SW480 (cell line): ENCODE measurements at regions not wholly inside any gene's neighbourhood (a gene's known extent, or its start where the extent isn't known, plus 50 kb on each side); places are given as distances from the start of the nearest gene placed in this dataset.
"Not testable (repeated sequence)": the region's sequence is repeated elsewhere in the genome, so short reads cannot be mapped to it uniquely, and the experiment has no call there.

Experiments used
- DNase-seq: peaks from one replicate; pipeline ENCODE4 v3.0.0-alpha.2; 2016; ENCODE audit warnings: low spot score

DNA sequence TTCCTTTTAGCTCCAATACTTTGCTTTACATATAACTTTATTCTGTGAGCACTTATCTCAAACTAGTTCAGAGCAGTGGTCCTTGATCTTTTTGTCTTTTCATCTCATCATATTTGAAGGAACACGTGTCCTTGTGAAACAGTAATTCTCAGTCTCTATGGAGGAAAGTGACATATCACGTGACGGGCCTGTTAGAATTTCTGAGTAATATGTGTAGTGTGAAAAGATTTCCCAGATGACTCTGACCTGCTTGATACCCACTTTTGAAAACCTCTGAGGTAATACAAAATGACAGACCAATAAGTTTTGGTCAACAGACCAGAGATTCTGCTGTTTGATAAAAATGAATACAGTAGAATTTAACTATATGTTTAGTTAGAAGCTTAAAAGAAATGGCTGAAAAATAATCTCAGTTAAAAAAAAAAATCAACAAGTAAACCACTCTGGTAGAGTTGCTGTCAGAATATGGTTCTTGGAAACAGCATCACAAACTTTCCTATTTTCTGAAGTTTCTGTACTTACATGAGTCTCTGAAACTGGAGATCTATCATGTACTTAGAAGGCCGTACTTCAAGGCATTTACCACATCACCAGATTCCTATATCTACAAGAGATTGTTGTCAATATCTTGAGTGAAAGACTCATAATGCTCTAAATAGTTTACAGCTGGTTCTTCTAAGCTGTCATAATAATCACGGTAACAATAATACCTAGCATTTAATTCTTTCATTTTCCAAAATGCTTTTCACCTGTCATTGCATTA is 590.2 kb upstream of the TBL1XR1 start:
- no peak for DNase-seq

DNA sequence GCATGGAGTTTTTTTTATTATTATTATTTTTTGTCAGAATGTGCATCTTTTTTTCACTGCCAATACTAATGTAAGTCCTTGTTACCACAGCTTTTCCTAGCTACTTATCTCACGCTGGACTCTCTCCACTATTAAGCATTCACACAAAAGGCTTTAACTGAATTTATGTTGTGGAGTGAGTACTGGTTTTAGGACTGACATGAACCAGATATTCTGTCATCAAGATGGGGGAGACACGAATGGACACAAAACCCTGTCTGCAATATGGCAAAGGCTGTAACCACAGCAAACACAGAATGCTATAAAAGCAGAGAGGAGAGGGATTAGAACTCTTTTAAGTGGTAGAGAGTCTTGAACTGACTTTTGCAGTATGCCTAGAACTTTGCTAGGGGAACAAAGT is 592.2 kb upstream of the TBL1XR1 start:
- DNase-seq = no peak

DNA sequence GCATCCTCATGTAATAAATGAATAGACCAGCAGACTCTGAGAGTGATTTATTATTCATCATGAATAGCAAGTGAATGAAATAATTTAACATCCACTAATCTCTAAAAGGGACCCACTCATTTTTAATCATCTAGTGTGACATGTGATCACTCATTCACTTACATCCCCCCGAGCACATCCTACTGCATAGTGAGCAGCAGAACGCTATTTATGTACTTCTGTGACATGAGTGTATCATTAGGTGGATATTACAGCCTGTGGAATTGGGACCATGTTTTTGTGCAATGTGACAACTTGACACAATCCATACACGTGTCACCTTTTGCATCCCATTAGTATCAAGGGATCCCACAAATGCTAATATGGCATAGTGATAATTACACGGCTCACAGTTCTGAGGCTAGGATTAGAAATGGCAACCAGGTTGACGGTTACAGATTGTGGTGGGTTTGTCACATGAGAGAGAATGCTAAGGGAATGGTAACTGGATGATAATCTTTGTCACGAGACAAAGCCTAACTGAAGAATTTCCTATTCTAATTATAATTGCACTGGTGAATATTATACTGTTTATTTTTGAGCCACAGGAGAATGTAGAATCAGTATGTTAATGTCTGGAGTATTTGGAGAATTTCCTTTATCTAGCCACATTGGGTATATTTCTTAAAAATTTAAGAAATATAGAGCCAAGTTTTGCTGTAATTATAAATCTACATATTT is 595.2 kb upstream of the TBL1XR1 start:
- no peak for DNase-seq

DNA sequence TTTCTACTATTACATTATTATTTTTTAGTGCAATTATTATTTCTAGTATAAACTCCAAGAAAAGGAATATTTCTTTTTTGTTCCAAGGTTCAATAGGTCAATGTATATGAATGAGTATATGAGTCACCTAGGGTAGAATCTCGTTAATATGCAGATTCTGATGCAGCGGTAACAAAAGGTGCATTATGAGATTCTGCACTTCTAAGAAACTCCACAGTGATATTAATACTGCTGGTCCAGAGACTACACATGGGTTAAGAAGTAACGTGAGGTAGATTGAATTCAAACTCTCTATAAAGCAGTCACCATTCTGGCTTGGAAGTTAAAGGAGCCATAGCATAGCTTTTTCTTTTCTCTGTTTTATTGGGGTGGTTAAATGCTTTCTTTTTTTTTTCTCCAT is 596.2 kb upstream of the TBL1XR1 start:
- peak; percentile 43 for DNase-seq

DNA sequence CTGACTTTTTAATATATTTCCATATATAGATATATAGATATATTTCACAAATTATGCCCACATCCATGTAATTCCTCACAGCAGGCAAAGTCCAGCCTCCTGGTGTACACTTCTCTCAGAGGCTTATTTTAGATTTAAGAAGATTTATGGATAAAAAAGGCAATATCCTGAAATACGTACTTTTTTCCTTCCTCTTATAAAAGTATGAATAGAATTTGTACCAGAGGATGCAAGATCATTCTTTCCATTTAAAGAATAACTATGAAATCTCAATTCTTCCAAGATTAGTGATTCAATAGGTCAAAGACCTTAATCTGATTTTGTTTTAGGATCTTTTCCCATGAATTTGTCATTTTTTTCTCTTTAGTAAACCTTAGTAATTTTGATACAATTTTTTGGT is 597.9 kb upstream of the TBL1XR1 start:
- DNase-seq = no peak

DNA sequence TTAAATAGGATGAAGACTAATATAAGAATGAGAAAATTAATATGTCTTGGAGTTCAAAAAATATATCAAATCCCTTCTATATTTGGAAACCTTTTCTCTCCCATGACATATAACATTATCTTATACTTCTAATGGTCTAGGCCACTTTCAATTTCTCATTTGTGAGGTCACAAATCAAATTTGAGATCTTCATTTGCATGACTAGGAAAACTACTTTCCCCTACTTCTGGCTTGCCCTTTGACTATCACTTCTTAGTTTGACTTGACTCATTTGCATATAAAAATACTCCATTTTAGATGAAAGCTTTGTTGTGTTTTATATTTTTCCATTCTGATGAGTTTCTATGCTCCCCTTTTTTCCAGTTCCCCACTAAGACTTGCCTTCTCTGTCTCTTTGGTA is 598.6 kb upstream of the TBL1XR1 start:
- DNase-seq = no peak

DNA sequence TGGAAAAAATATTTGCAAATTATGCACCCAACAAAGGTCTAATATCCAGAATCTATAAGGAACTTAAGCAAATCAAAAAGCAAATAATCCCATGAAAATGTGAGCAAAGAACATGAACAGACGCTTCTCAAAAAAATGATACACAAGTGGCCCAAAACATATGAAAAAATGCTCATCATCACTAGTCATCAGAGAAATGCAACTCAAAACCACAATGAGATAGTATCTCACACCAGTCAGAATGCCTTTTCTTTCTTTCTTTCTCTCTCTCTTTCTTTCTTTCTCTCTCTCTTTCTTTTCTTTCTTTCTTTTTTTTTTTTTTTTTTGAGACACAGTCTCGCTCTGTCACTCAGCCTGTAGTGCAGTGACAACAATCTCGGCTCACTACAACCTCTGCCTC is 602.9 kb upstream of the TBL1XR1 start:
- not testable (repeated sequence) for DNase-seq

DNA sequence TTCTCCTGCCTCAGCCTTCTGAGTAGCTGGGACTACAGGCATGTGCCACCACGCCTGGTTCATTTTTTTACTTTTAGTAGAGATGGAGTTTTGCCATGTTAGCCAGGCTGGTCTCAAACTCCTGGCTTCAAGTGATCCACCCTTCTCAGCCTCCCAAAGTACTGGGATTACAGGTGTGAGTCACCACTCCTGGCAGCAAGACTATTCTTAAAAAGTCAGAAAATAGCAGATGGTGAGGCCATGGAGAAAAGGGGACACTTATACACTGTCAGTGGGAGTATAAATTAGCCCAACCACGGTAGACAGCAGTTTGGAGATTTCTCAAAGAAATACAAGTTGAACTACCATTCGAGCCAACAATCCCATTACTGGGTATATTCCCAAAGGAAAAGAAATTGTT is 603.3 kb upstream of the TBL1XR1 start:
- no peak for DNase-seq

DNA sequence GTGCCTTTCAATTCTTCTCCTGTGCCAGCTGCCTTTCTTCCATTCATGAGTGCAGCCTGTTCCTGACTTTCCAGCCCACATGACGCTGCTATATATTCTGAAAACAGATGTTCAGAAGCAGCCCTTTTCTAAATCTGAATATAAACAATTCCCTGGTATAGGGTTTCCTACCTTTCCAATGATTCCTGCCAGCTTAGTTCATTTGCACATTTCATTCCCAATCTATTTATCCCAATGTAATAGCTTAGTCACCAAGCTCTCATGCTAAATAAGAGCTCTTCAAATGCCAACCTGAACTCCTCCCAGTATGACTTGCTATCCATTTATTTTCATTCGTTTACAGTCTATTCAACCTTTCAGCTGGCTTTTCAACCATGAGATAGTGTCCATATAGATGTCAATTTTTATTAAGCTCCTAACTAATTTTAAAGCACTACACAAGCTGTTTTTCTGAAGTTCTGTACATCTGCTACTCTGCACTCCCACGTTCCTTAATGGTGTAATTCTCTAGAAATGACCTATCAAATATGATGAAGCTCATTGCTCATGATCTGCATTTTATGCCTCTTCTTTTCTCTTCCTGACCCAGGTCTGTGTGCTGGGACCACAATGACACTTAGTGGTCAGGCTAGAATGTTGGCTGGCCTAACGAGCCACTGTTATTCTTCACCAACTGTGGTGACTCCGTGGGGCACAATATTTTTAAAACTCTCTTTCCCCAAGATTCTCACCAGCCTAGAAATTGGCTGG is 605.0 kb upstream of the TBL1XR1 start:
- DNase-seq = no peak

DNA sequence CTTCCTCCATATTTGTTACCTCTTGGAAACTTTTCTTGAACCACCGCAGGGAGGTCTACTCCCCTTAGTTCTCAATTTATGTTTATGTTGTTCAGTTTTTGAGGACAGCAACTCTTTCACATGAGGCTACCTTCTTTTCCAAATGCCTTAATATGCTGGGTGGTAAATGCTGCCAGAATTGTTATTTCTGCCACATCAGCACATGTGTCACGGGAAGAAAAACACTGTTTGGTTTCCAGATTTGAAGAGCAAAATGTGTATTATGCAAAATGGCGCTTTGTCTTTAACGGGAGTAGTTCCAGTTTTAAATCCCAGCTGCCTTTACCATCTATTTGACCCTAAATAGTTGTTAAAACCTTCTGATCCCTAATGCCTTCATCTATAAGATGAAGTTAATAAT is 606.2 kb upstream of the TBL1XR1 start:
- DNase-seq = no peak

DNA sequence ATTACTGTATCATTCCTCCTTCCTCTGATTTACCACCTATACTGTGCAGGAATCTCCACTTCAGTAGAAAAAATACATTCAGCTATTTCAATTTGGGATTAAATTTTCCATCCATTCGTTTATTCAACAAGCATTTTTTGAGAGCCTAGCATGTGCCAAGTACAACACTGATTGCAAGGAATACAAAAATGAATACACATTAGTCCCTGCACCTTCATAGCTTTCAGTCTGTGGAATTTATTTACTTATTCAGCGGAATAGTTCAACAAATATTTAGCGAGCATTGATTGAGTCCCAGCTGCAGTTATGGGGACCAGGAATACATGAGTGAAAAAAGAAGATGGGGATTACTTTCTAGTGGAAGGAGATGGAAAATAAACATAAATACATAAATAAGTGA is 606.8 kb upstream of the TBL1XR1 start:
- no peak for DNase-seq

DNA sequence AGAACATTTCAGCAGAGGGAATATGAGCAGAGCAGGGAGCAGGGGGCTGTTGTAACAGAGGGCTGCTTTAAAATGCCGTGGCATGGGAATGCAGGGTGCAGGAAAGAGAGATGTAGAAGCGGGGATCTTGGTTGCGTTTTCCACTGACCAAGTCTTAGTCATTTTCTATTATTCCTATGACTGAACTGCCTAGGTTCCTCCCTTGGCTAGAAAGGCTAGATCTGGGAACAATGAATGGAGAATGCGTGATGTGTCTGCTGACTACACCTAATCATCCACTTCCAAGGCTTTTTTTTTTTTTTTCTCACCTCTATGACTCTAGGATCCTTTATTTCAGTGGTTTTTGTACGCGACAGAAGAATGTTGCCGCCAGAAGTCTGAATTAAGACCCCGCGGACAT is 607.4 kb upstream of the TBL1XR1 start:
- no peak for DNase-seq

DNA sequence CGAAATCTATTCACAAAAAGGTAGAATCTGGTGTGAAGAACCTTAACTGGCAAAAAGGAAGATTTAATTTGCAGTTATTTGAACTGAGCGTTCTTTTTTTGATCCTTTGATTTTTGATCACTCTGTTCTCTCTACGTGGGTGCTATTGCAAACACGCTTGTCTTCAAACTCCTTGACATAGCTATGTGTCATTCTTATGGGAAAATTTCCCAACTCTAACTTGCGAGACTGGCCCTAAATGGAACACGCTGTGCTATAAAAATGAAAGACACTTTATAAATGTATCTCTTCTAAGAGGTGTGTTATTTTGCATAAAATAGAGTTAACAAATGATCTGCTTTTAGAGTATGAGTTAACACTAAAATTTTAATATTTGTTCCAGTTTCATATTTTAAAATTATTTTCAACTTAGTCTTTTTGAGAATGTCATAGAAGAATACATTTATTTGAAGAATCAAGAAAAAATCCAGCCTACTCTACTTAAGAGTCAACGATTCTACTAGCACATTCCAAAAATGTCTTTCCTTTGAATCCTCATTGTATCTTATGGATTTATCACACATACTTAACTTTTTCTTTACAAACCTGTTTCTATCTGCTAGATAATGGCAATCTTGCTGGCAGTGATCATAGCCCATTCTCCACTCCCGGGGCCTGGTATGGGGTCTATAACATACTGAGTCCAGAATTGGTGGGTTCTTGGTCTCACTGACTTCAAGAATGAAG is 610.0 kb upstream of the TBL1XR1 start:
- no peak for DNase-seq

DNA sequence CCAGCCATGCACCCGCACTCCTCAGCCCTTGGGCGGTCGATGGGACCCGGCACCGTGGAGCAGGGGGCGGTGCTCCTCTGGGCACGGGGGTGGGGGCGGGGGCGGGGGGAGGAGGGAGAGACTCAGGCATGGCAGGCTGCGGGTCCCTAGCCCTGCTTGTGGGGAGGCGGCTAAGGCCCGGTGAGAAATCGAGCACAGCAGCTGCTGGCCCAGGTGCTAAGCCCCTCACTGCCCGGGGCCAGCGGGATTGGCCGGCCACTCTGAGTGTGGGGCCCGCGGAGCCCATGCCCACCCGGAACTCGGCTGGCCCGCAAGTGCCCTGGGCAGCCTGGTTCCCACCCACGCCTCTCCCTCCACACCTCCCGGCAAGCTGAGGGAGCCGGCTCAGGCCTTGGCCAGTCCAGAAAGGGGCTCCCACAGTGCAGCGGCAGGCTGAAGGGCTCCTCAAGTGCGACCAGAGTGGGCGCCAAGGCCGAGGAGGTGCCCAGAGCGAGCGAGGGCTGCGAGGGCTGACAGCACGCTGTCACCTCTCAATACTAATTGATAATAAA is 611.7 kb upstream of the TBL1XR1 start:
- DNase-seq = not testable (repeated sequence)

DNA sequence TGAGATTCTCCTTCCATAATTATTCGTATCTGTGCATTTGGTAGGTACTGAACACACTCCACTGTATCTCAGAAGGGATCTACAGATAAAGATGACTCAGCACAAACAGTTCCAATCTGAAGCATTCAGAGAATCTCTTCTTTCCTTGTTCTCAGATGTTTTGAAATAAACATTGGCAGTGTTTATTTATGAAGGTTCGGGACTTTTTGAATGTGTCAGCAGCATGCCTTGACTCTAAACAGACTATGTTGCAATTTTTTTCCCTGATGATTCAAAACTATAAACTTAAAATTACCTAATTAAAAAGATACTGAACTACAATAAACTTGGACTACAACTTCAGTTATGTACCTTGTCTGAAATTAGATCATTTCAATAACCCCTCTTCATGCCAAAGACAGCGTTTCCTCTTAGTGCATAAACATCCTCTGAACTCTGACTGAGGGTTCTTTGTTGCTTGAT is 612.9 kb upstream of the TBL1XR1 start:
- no peak for DNase-seq

DNA sequence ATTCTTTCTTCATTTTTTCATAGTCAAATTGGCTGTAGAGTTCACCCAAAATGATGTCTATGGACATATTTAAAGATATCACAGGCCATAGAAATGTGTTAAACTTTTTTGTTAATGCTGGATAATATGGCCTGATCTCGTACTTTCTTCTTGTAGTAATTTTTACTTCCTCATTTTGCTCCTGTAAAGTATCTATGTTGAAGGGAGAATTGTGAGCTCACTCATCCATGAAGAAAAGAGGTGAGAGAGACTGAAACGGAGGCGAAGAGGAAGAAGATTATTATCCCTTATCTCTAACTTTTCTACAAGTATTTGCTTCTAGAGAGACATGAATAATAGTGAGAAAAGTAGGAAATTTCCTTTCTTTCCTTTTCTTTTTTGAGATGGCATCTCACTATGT is 613.8 kb upstream of the TBL1XR1 start:
- no peak for DNase-seq

DNA sequence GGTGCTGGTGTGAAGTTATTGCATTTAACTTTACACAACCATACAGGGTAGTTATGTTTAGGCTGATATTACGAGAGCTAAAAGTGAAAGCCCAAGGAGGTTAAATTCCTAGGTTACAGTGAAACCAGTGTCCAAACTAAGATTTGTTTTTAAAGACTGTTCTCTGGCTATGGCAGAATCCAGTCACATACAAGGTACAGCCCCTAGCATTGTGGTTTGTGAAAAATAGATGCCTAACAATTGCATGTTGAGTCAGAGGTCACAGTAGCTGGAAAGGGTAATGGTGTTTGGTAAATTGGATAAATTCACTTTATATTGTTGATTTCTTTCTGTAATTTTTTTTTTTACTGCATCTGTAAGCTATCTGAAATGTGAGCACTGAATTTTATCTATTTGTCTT is 614.6 kb upstream of the TBL1XR1 start:
- DNase-seq = no peak

DNA sequence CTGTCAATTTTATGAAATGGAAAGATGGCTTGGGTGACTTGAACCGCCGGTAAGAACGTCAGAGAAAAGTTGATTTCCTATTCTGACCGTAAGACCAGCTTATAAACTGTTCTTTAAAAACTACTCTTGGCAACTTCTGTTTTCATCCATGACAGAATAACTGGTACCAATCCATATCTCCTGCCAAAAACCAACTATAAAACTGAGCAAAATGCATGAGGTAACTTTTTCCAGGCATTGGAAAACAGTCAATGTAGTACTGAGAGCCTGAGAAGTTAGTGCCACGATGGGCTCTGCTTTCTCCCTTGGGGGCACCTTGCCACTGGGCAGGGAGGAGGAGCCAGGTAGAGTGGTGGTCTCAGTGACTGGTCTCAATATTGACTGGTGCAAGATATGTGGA is 615.2 kb upstream of the TBL1XR1 start:
- DNase-seq = no peak

DNA sequence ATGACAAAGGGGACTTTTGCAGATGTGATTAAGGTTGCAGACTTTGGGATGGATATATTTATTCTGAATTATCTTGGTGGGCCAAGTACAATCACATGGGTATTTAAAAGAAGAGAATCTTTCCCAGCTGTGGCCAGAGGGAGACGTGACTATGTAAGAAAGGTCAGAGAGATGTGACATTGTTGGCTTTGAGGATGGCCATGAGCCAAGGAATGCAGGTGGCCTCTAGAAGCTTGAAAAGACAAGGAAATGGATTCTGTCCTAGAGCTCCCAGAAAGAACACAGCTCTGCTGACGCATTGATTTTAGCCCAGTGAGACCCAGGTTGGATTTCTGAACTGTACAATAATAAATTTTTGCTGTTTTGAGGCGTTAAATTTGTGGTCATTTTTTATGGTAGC is 616.0 kb upstream of the TBL1XR1 start:
- DNase-seq = no peak

DNA sequence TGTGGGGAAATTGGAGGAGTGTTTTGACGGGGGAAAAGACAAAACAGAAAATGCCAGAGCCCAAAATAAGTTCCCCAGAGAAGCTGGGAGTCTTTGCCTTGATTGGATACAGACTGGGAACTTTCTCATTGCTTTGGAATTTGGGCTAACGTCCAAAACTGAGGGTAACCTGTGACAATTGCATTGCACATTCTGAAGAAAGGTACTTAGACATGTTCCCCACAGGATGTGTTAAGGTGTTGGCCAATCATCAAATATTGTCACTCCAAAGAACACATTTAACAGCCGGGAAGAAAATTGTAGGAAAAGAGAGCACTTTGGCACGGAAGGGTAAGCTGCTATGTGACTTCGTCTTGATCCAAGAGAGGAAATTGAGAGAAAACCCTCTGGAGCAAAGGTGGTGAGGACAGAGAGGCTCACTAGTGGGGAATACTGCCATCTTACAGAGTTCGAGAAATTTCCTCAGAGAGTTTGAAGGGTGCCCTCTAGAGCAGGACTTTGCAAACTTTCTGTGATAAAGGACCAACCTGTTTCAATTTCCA is 619.5 kb upstream of the TBL1XR1 start:
- DNase-seq = peak; percentile 10

DNA sequence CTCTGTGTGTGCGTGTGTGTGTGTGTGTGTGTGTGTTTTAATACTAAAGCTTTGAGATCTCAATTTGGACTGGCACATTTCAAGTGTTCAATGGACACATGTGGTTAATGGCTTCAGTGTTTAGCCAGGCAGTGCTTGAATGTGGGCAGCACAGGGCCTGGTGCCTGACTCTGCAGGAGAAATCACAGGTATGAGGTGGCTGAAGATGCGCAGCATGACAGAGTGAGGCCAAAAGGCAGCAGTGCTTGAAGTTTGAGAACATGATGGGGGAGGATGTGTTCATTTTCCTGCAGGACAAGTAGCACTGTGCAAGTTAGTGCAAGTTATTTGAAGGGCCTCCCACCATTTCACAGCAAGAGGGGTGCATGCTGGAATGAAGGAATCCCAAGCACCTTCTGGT is 620.5 kb upstream of the TBL1XR1 start:
- no peak for DNase-seq
